Gastrocnemius medialis (tissue), 4 donors: ENCODE measurements at regions not wholly inside any gene's neighbourhood (a gene's known extent, or its start where the extent isn't known, plus 50 kb on each side); places are given as distances from the start of the nearest gene placed in this dataset.
A peak's percentile ranks its signal among the peaks of the same experiment; 100 is the strongest.

Experiments
- ATAC-seq, 2 donors: fragments of 150-250 bp; one replicate each; pipeline ENCODE4 v1.9.1; 2016
- DNase-seq, 2 donors: peaks; one replicate each; pipeline ENCODE4 v3.0.0-alpha.2; 2019
- H3K27ac ChIP-seq, 4 donors: fragments of 200-600 bp; sonication (generic); 1 replicate in 1 of 4; 2 replicates in 3 of 4; pipeline ENCODE4 v1.5.1; 2016 to 2018; ENCODE audit warnings: mild to moderate bottlenecking in 2 of 4, moderate library complexity in 1 of 4
- H3K27me3 ChIP-seq, 3 donors: fragments of 200-600 bp; sonication (generic) in 2 of 3; 1 replicate in 1 of 3; 2 replicates in 2 of 3; pipeline versions ENCODE4 v1.5.1 to v1.6.0; 2016 to 2019; ENCODE audit warnings: mild to moderate bottlenecking in 1 of 3, moderate library complexity in 1 of 3
- H3K36me3 ChIP-seq, 2 donors: fragments of 200-600 bp; sonication (generic) in 1 of 2; one replicate each; pipeline ENCODE4 v1.5.1; 2017 to 2018
- H3K4me1 ChIP-seq, 2 donors: fragments of 200-600 bp; sonication (generic) in 1 of 2; one replicate each; pipeline ENCODE4 v1.5.1; 2016 to 2017; ENCODE audit warnings: mild to moderate bottlenecking in 2 of 2
- H3K4me3 ChIP-seq, 4 donors: fragments of 200-600 bp; sonication (generic) in 3 of 4; 1 replicate in 1 of 4; 2 replicates in 3 of 4; pipeline ENCODE4 v1.5.1; 2016 to 2019; ENCODE audit warnings: mild to moderate bottlenecking in 2 of 4
- H3K9me3 ChIP-seq, 3 donors: fragments of 200-600 bp; sonication (generic) in 2 of 3; 1 replicate in 1 of 3; 2 replicates in 2 of 3; pipeline ENCODE4 v1.5.1; 2016 to 2019
- POLR2A ChIP-seq, 2 donors: fragments of 450-650 bp; IDR thresholded peaks; one replicate each; pipeline ENCODE4 v1.6.1; 2017; ENCODE audit warnings: antibody characterized with exemption in 2 of 2, mild to moderate bottlenecking in 2 of 2, moderate library complexity in 2 of 2
- in situ Hi-C, 4 donors: fragments of 200-750 bp; cut with MboI; loops; one replicate each; pipeline versions ENCODE4 v1.15.0 to v1.8.0; 2017; ENCODE audit warnings: low sequenced_read_pairs in 4 of 4
- intact Hi-C: fragments of 100-400 bp; cut with DNase I; formaldehyde crosslinking; loops from one replicate; pipeline ENCODE4 v1.15.1; 2023; ENCODE audit warnings: low total_unique reads
- TF ChIP-seq, protein P1 (sequence below), 5 experiments: fragments of 450-650 bp in 3 of 5; fragments of 200-600 bp in 2 of 5; sonication (generic) in 2 of 5; IDR thresholded peaks in 4 of 5; conservative IDR thresholded peaks in 1 of 5; 1 replicate in 4 of 5; 2 replicates in 1 of 5; pipeline ENCODE4 v1.5.1; 2016 to 2019; ENCODE audit warnings: antibody characterized with exemption in 5 of 5, mild to moderate bottlenecking in 3 of 5, moderate library complexity in 3 of 5

DNA sequence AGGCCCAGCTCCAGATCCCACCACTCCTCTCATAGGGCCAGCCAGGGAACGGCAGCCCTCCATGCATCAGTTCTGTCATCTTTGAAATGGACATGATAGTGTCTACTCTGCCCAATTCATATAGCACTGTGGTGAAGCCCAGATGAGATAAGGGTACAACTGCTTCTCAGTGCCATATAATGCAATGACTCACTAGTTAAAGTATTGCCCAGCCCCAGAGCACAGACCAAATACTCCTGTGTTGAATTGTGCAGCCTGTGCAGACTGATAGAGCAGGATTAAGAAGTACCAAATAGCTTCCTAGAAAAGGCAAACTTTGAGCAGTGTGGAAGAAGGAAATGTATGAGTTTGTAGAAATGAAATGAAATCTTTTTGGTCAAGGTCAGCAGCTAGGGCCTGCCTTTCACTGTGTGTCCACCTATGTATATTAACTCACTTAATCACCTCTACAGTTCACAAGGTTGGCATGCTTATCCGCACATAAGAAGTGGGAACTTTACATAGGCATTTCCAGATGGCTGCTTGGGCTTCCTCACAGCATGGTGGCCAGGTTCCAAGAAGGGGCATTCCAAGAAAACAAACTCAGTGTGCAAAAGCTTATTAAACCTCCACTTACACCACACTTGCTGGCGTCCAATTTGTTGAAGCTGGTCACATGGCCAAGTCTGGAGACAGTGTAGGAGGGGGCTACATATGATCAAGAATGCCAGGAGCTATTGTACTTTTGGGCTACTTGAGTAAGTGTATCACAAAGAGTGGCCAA is 102.8 kb upstream of the COPS8 start:
- H3K4me1 ChIP-seq: peaks cover 2 to 14% of the 10 kb centered on the region in 2 donors
- H3K9me3 ChIP-seq: no peaks in the 10 kb centered on the region
- H3K36me3 ChIP-seq: no peaks in the 10 kb centered on the region
- intact Hi-C loops (loop anchor here (10.0 kb wide), 1 partner anchor 172 kb away; no protein-coding TSS in a partner anchor), in situ Hi-C loops (no loop called here)
- no peak overlapping the region for H3K27ac ChIP-seq
- no peak overlapping the region for H3K4me3 ChIP-seq
- TF ChIP-seq, protein P1, sequence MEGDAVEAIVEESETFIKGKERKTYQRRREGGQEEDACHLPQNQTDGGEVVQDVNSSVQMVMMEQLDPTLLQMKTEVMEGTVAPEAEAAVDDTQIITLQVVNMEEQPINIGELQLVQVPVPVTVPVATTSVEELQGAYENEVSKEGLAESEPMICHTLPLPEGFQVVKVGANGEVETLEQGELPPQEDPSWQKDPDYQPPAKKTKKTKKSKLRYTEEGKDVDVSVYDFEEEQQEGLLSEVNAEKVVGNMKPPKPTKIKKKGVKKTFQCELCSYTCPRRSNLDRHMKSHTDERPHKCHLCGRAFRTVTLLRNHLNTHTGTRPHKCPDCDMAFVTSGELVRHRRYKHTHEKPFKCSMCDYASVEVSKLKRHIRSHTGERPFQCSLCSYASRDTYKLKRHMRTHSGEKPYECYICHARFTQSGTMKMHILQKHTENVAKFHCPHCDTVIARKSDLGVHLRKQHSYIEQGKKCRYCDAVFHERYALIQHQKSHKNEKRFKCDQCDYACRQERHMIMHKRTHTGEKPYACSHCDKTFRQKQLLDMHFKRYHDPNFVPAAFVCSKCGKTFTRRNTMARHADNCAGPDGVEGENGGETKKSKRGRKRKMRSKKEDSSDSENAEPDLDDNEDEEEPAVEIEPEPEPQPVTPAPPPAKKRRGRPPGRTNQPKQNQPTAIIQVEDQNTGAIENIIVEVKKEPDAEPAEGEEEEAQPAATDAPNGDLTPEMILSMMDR (IDR thresholded peaks at IDR 0.05 in 4 of 5, conservative IDR thresholded peaks at IDR 0.05 in 1 of 5): no peak
- TF ChIP-seq POLR2A (IDR thresholded peaks at IDR 0.05): no peak
- ATAC-seq: no peak
- no peak for DNase-seq
- H3K27me3 ChIP-seq: peaks cover 0 to 4% (median 2%) of the 10 kb centered on the region in 3 donors

GRCh38 chr2:236984046-236984445 is 101.6 kb upstream of the COPS8 start:
- no peak overlapping the region for H3K4me3 ChIP-seq
- ATAC-seq: peak in 1 of 2 donors; percentile 12
- in situ Hi-C loops (no loop called here), intact Hi-C loops (loop anchor here (10.0 kb wide), 1 partner anchor 171 kb away; no protein-coding TSS in a partner anchor)
- H3K4me1 ChIP-seq: peaks cover 13 to 25% of the 10 kb centered on the region in 2 donors
- no peak overlapping the region for H3K27ac ChIP-seq
- TF ChIP-seq POLR2A (IDR thresholded peaks at IDR 0.05): no peak
- TF ChIP-seq, protein P1 (IDR thresholded peaks at IDR 0.05 in 4 of 5, conservative IDR thresholded peaks at IDR 0.05 in 1 of 5): no peak
- H3K9me3 ChIP-seq: no peaks in the 10 kb centered on the region
- H3K36me3 ChIP-seq: no peaks in the 10 kb centered on the region
- DNase-seq: no peak
- peaks cover 0 to 2% (median 0%) of the 10 kb centered on the region in 3 donors for H3K27me3 ChIP-seq

DNA sequence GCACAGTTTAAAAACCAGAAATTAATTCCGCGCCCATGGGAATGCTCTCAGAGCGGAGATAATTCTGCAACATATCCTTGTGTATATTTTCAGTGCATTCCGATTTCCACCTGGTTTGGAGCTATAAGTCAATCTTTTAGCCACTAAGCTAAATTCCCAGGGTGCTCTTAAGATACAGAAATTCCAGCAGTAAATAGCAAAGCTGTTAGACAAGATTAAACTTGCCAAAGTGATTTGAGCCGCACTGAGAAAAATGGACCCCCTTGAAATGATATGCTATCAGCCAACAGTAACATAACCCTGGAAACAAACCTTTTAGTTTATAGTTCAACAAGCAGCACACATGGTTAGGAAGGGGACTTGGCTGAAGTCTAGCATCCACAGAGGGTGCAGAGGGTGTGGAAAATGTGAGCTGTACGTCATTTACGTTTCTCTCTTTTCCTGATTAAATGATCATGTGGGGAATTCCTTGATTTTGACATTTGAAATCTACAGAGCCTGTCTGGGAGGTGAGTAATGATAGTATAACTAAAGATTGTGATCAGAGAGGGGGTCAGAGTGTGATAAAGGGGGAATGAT is 99.8 kb upstream of the COPS8 start:
- in situ Hi-C loops: no loop called here
- H3K4me3 ChIP-seq: no peak overlapping the region
- TF ChIP-seq POLR2A (IDR thresholded peaks at IDR 0.05): no peak
- TF ChIP-seq, protein P1 (IDR thresholded peaks at IDR 0.05 in 4 of 5, conservative IDR thresholded peaks at IDR 0.05 in 1 of 5): no peak
- H3K36me3 ChIP-seq: no peaks in the 10 kb centered on the region
- H3K27me3 ChIP-seq: peaks cover 0 to 2% (median 0%) of the 10 kb centered on the region in 3 donors
- no peak overlapping the region for H3K27ac ChIP-seq
- no peaks in the 10 kb centered on the region for H3K9me3 ChIP-seq
- no peak for ATAC-seq
- DNase-seq: no peak
- H3K4me1 ChIP-seq: peaks cover 18 to 38% of the 10 kb centered on the region in 2 donors
- intact Hi-C loops: loop anchor here (5.0 to 10.0 kb wide), 2 partner anchors 169 to 344 kb away; no protein-coding TSS in a partner anchor

DNA sequence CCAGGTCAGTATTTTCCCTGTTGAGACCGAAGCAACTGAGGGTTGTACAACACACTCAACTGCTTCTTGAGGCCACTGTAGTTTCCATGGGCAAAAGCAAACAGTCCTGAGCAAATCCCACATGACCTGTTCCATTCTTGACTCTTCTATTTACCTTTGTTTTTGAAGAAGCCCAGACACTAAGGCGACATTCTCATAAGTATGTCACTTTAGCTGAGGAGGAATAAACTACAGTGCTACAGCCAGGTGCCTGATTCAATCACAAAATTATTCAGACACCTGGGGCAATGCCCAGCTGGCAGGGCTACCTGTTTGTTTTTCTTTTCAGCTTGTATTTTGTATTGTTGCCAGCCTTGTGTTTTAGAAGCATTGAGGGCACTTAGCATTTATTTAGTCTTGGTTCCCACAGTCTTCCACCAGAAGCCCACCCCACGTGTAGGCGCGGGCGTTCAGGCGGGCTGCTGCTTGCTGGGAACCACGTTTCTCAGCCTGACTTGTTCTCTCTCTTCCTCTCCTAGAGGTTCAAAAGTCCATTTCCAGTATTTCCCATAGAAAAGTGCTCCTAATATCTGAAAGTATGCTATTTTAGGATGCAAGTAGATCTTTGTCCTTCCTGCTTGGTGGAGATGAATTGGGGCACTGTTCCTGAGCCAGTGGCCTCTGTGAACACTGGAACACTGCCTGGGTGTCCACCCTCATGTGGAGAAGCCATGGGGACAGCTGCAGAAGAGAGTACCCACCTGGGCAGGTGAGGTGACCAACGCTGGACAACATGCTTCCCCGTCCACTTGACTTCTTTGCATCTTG is 99.0 kb upstream of the COPS8 start:
- Histone ChIP-seq H3K27me3 (peaks cover 0 to 2% (median 0%) of the 10 kb centered on the region in 3 donors), H3K9me3 (no peaks in the 10 kb centered on the region), H3K4me1 (peaks cover 18 to 38% of the 10 kb centered on the region in 2 donors), H3K36me3 (no peaks in the 10 kb centered on the region), H3K27ac (peak overlapping the region; percentile 71 to 85 (median 80)), H3K4me3 (no peak overlapping the region)
- DNase-seq: no peak
- TF ChIP-seq POLR2A (IDR thresholded peaks at IDR 0.05): no peak
- TF ChIP-seq, protein P1 (IDR thresholded peaks at IDR 0.05 in 4 of 5, conservative IDR thresholded peaks at IDR 0.05 in 1 of 5): no peak
- ATAC-seq: no peak
- in situ Hi-C loops: no loop called here
- intact Hi-C loops: loop anchor here (5.0 to 10.0 kb wide), 2 partner anchors 168 to 344 kb away; no protein-coding TSS in a partner anchor
